HepG2 (cell line): ENCODE measurements at regions not wholly inside any gene's neighbourhood (a gene's known extent, or its start where the extent isn't known, plus 50 kb on each side); places are given as distances from the start of the nearest gene placed in this dataset.

Source experiments
- ATAC-seq: fragments of 200-7000 bp; cut with Tn5 transposase; 3 replicates; pipeline ENCODE4 v1.9.1; 2020; ENCODE audit warnings: mild to moderate bottlenecking, moderate library complexity
- BruUV-seq: library from RNA; stranded (reverse); fragments of 400-500 nt; replicated peaks from 2 replicates; lab custom pipeline; 2021; lab: Mats Ljungman, UMichigan
- CTCF ChIA-PET: fragments of 300-600 bp; formaldehyde crosslinking; extraction: SDS; loops from one replicate; lab custom pipeline; 2021; ENCODE audit warnings: low total read pairs, inconsistent platforms, low intra/inter-chr PET ratio; lab: Yijun Ruan, JAX
- POLR2A ChIA-PET: fragments of 350-600 bp; sonication (Branson Sonifier 250); formaldehyde crosslinking; loops from one replicate; lab custom pipeline; 2020; ENCODE audit warnings: antibody characterized with exemption, inconsistent platforms; lab: Yijun Ruan, JAX
- DNase-seq: peaks from one replicate; pipeline ENCODE4 v3.0.0-alpha.2; 2015; ENCODE audit warnings: low spot score
- FAIRE-seq: peaks from 3 replicates; lab custom pipeline; 2011; peaks lifted over from hg19 to GRCh38; lab: Jason Lieb, UNC
- H2AFZ ChIP-seq: one replicate; pipeline ENCODE4 v1.6.1; 2011; ENCODE audit warnings: low read length, inconsistent platforms
- H3K27ac ChIP-seq: fragments of 300-600 bp; 3 replicates; pipeline ENCODE4 v1.8.0; 2011; ENCODE audit warnings: mixed run types, mild to moderate bottlenecking, mixed read lengths, low read length, inconsistent platforms; ENCODE audit not compliant: insufficient read depth; ENCODE audit errors: extremely low read length
- H3K27me3 ChIP-seq, 2 experiments: fragments of 200-600 bp in 1 of 2; 2 replicates in 1 of 2; 3 replicates in 1 of 2; pipeline versions ENCODE4 v1.6.0 to v1.8.0; 2011; ENCODE audit warnings: low read length in 2 of 2, mild to moderate bottlenecking in 2 of 2, moderate library complexity in 2 of 2, inconsistent platforms in 1 of 2; ENCODE audit not compliant: insufficient read depth in 2 of 2, control insufficient read depth in 1 of 2
- H3K36me3 ChIP-seq, 2 experiments: fragments of 200-600 bp in 1 of 2; replicated peaks in 1 of 2; 2 replicates in 1 of 2; 3 replicates in 1 of 2; pipeline versions ENCODE4 v1.5.1 to v1.8.0; 2011; ENCODE audit warnings: low read length in 2 of 2, inconsistent platforms in 1 of 2; ENCODE audit not compliant: insufficient read depth in 2 of 2, control insufficient read depth in 1 of 2
- H3K4me1 ChIP-seq: 2 replicates; pipeline ENCODE4 v1.5.1; 2012; ENCODE audit warnings: low read length, inconsistent platforms; ENCODE audit not compliant: insufficient read depth
- H3K4me2 ChIP-seq: 2 replicates; pipeline ENCODE4 v1.6.0; 2011; ENCODE audit warnings: low read depth, low read length, inconsistent platforms
- H3K4me3 ChIP-seq, 3 experiments: fragments of 200-600 bp in 1 of 3; sonication (generic), shearing (Covaris generic) in 1 of 3; replicated peaks in 1 of 3; 2 replicates each; pipeline ENCODE4 v1.5.1; 2011 to 2016; ENCODE audit warnings: low read length in 3 of 3, inconsistent platforms in 2 of 3, low read depth in 2 of 3, mild to moderate bottlenecking in 2 of 3, control low read depth in 1 of 3, mixed read lengths in 1 of 3; ENCODE audit not compliant: insufficient read depth in 1 of 3
- H3K79me2 ChIP-seq: one replicate; pipeline ENCODE4 v1.6.1; 2011; ENCODE audit warnings: low read length, inconsistent platforms; ENCODE audit not compliant: insufficient read depth
- H3K9ac ChIP-seq: 2 replicates; pipeline ENCODE4 v1.6.0; 2011; ENCODE audit warnings: mild to moderate bottlenecking, low read depth, low read length, inconsistent platforms; ENCODE audit not compliant: insufficient read depth
- H3K9me3 ChIP-seq: 2 replicates; pipeline ENCODE4 v1.5.1; 2012; ENCODE audit warnings: mild to moderate bottlenecking, low read length
- H4K20me1 ChIP-seq: 2 replicates; pipeline ENCODE4 v1.6.0; 2011; ENCODE audit warnings: inconsistent platforms, mild to moderate bottlenecking, low read length, moderate library complexity; ENCODE audit not compliant: insufficient read depth
- GTF3A ChIP-seq: sonication (generic); formaldehyde crosslinking; conservative IDR thresholded peaks from 2 replicates; pipeline ENCODE4 v1.4.0; 2020; ENCODE audit warnings: mild to moderate bottlenecking, missing genetic modification reagents
- STAT5B ChIP-seq: sonication (generic); formaldehyde crosslinking; IDR thresholded peaks from 2 replicates; pipeline ENCODE4 v1.4.0; 2020; ENCODE audit warnings: missing genetic modification reagents
- WGBS: methylation state at CpG from one replicate; pipeline ENCODE4 v1.1.6; 2017; ENCODE audit warnings: low lambda C conversion rate; 5-methylcytosine and 5-hydroxymethylcytosine counted together
- in situ Hi-C: cut with HindIII; loops from 2 replicates; pipeline ENCODE4 v1.10.0; 2017; ENCODE audit warnings: low pct_unique_long_range_greater_than_20kb; ENCODE audit not compliant: extremely low pct_ligation_motif_present
- intact Hi-C: fragments of 100-400 bp; cut with micrococcal nuclease; formaldehyde crosslinking; loops from one replicate; pipeline ENCODE4 v1.10.0; 2022; ENCODE audit not compliant: unreplicated experiment
- TF ChIP-seq, protein P1 (sequence below): sonication (generic); formaldehyde crosslinking; IDR thresholded peaks from 2 replicates; pipeline ENCODE4 v1.5.0; 2020; ENCODE audit warnings: missing genetic modification reagents
- TF ChIP-seq, protein P2 (sequence below): IDR thresholded peaks from 2 replicates; pipeline ENCODE4 v1.6.1; 2016; ENCODE audit warnings: mild to moderate bottlenecking, missing biosample characterization, missing genetic modification reagents
- TF ChIP-seq, protein P3 (sequence below), 2 experiments: sonication (generic) in 1 of 2; formaldehyde crosslinking in 1 of 2; IDR thresholded peaks; 2 replicates each; pipeline versions ENCODE4 v1.4.0 to v1.6.1; 2016 to 2020; ENCODE audit warnings: borderline replicate concordance in 1 of 2, low read depth in 1 of 2, mild to moderate bottlenecking in 1 of 2, missing genetic modification reagents in 1 of 2

DNA sequence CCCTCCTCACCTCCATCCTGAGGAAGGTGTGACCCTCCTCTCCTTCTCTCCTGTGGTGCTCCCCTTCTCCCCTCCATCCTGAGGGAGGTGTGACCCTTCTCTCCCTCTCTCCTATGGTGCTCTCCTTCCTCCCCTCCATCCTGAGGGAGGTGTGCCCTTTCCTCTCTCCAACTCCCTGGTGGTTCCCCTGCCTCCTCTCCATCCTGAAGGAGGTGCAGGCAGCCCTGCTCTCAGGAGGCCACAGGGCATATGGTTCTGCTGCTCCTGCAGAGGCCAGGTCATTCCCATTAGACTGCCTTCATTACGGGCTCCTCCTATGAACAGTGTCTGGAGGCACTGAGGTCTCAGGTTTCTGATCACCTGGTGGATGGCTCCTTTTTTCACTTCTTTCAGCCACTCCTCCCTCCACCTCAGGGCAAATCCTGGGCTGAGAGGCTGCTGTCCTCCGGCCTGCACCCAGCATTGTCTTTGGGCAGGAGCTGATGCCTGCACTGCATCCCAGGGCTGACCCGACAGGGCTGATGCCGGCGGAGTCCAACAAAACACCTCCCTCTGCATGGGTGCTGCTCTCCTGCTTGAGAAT is 197.1 kb downstream of the MED10 start:
- POLR2A ChIA-PET: no interaction called here
- FAIRE-seq (no peak), ATAC-seq (no peak; the same call in 2 of the 3 replicates), DNase-seq (no peak)
- no peaks in the 10 kb centered on the region for H3K9me3 ChIP-seq
- CTCF ChIA-PET: no interaction called here
- H4K20me1 ChIP-seq: no peaks in the 10 kb centered on the region
- H3K4me2 ChIP-seq: no peak overlapping the region
- no peak overlapping the region for H2AFZ ChIP-seq
- TF ChIP-seq, protein P1, sequence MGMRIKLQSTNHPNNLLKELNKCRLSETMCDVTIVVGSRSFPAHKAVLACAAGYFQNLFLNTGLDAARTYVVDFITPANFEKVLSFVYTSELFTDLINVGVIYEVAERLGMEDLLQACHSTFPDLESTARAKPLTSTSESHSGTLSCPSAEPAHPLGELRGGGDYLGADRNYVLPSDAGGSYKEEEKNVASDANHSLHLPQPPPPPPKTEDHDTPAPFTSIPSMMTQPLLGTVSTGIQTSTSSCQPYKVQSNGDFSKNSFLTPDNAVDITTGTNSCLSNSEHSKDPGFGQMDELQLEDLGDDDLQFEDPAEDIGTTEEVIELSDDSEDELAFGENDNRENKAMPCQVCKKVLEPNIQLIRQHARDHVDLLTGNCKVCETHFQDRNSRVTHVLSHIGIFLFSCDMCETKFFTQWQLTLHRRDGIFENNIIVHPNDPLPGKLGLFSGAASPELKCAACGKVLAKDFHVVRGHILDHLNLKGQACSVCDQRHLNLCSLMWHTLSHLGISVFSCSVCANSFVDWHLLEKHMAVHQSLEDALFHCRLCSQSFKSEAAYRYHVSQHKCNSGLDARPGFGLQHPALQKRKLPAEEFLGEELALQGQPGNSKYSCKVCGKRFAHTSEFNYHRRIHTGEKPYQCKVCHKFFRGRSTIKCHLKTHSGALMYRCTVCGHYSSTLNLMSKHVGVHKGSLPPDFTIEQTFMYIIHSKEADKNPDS (CRISPR knock-in tag): no peak
- TF ChIP-seq GTF3A (CRISPR knock-in tag) (no peak), STAT5B (CRISPR knock-in tag) (no peak)
- TF ChIP-seq, protein P2, sequence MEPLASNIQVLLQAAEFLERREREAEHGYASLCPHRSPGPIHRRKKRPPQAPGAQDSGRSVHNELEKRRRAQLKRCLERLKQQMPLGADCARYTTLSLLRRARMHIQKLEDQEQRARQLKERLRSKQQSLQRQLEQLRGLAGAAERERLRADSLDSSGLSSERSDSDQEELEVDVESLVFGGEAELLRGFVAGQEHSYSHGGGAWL: no peak
- TF ChIP-seq, protein P3, sequence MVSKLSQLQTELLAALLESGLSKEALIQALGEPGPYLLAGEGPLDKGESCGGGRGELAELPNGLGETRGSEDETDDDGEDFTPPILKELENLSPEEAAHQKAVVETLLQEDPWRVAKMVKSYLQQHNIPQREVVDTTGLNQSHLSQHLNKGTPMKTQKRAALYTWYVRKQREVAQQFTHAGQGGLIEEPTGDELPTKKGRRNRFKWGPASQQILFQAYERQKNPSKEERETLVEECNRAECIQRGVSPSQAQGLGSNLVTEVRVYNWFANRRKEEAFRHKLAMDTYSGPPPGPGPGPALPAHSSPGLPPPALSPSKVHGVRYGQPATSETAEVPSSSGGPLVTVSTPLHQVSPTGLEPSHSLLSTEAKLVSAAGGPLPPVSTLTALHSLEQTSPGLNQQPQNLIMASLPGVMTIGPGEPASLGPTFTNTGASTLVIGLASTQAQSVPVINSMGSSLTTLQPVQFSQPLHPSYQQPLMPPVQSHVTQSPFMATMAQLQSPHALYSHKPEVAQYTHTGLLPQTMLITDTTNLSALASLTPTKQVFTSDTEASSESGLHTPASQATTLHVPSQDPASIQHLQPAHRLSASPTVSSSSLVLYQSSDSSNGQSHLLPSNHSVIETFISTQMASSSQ (IDR thresholded peaks at IDR 0.05; ENCODE audit: low read depth): no peak
- TF ChIP-seq, protein P3 (CRISPR knock-in tag; IDR thresholded peaks at IDR 0.05; ENCODE audit: borderline replicate concordance): no peak
- H3K9ac ChIP-seq: no peak overlapping the region
- H3K36me3 ChIP-seq: no peaks in the 10 kb centered on the region
- no TSS peak for BruUV-seq
- no peaks in the 10 kb centered on the region for H3K79me2 ChIP-seq
- in situ Hi-C loops: no loop called here
- 29% methylated on average over 5 of the region's 5 CpGs for WGBS
- no peaks in the 10 kb centered on the region for H3K4me1 ChIP-seq
- H3K4me3 ChIP-seq: no peak overlapping the region
- intact Hi-C loops: no loop called here
- no peak overlapping the region for H3K27ac ChIP-seq
- H3K27me3 ChIP-seq: no peaks in the 10 kb centered on the region
